HG03378 (cell line): ENCODE measurements at regions not wholly inside any gene's neighbourhood (a gene's known extent, or its start where the extent isn't known, plus 50 kb on each side); places are given as distances from the start of the nearest gene placed in this dataset.

Source experiments
- ATAC-seq: cut with Tn5 transposase; IDR thresholded peaks from one replicate; pipeline ENCODE4 v1.9.1; 2021; ENCODE audit warnings: mild to moderate bottlenecking, moderate library complexity; ENCODE audit not compliant: unreplicated experiment

- ATAC-seq = peak; percentile 89
Observed at GRCh38 chr10:3902054-3902808, 117.2 kb upstream of the KLF6 start.

DNA sequence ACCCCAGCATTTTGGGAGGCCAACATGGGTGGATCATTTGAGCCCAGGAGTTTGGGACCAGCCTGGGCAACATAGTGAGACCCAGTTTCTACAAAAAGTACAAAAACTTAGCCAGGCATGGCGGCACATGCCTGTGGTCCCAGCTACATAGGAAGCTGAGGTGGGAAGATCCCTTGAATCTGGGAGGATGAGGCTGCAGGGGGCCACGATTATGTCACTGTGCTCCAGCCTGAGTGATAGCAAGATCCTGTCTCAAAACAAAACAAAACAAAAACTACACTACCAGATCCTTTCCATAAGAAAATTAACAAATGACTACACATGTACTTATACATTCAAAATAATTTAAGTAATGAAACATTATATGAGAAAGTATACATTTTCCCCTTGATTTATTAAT lies 116.4 kb upstream of the KLF6 start:
- no peak for ATAC-seq

GRCh38 chr10:3900391-3900790 lies 115.4 kb upstream of the KLF6 start:
- ATAC-seq = no peak

DNA sequence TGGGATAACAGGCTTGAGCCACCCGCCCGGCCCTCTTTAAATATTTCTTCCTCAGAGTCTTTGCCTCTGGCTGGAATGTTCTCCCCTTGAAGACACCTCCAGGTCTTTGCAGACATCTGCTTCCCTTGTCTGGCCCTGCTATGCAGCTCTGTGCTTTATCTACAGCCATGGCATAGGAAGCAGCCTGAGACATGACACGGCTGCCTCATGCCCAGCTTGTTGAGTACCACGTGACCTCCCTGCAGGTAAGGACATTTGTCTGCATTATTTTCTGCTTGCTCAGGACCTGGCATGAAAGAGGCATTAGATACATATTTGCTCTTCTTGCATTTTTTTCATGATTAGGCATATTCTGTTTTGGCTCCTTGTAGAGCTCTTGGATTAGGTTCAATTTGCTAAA lies 113.8 kb upstream of the KLF6 start:
- ATAC-seq = no peak

DNA sequence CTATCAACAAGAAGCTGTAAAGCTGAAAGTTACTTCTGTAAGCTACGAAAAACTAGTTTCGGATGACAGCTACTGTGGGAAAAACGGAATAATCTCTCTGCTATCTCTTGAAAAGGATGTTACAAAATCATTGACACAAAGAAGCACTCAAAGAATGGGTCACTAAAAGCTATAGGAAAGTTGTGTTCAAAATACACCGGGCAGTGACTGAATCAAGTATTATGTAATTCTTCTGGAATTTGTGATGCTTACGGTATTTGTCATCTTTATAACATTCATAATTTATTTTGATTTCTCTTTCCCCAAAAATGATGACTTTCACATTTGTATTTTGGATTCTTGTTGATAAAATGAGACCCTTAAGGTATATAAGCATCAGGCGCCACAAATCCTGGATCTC lies 112.1 kb upstream of the KLF6 start:
- ATAC-seq = no peak

DNA sequence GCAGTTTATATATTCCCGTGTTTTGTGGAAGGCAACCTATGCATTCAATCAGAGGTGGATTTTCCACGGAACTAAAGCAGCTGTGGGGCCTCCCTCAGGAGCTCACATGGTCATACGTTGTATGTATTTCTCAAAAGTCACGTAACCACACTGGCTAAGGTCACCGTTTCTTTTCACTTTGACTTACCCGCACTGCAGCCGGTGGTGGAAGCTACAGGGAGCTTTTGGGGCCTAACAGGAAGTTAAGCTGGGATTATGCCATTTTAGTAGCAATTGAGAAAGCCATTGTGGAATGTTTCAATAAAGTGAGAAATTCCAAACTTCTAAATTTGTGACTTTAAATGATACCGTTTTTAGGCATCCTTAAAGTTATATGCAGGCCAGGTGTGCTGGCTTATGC lies 111.2 kb upstream of the KLF6 start:
- no peak for ATAC-seq

- no peak for ATAC-seq
Observed at GRCh38 chr10:3895045-3895631, 110.1 kb upstream of the KLF6 start.

DNA sequence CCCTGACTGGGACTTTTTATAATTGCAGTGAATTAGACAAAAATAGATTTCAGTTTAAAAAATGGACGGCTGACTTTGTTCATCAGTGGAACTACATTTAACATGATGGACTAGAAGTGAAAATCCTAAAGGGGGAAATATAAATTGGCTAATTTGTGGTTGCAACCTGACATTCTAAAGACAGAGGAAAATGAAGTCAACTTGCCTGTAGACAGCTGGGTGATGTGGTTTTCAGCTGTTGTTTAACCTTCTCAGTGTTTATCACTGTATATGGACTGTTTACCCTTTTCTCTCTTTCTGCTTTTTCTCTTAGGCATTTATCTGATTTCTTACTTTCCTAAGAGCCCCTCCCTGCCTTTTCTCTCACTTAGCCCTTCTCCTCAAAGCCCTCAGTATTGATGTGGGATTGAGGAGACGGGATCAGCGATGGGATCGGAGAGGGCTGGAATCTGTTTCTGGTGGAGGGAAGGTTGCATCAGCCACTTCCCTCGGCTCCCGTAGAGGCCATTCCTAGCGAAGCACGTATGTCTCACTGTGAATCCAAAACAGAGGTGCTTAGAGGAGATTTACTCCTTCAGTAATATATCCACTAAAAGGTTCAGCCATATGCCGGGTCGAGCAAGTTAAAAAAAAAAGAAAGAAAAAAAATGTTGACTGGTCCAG lies 109.0 kb upstream of the KLF6 start:
- ATAC-seq = no peak

DNA sequence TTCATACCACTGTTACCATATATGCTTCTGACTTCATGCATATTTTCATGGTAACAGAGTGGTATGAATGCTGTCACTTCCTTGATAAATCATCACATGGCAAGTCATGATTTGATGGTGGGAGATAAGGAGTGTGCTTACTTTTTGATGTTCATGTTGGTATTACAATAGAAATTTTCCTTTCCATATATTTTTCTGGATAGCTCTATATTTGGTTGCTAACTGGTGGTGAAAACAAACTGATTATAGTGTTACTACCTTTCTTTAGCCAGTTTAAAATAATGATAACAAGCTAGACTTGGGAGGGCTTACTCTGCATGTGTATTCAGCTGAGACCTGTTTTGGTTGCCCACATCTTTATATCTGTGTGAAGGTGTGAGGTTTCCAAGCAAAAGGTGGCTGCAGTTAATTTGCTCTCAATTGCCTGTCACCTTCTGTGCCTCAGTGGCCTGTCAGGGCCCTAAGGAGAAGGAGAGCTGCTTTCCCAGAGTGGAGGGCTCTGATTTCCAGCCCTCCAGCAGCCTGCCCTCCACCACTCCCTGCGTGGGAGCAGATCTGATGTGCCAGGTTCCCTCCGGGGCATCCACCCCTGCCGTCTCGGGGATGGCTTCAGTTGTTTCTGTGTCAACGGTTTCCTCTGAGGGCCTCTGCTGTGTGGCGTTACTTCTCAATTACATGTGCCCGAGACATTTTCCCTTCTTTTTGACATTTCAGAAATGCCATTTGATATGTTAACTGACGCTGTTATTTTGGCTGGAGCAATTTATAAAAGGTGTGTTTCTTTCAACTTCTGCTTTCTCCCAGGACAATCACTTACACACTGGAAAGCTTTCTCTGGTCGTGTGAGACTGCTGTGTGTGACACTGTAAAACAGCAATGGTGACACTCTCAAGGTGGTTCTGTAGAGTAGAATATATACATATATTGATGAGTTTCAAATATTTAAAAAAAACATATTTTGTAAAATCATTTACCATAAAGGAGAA lies 107.7 kb upstream of the KLF6 start:
- no peak for ATAC-seq

DNA sequence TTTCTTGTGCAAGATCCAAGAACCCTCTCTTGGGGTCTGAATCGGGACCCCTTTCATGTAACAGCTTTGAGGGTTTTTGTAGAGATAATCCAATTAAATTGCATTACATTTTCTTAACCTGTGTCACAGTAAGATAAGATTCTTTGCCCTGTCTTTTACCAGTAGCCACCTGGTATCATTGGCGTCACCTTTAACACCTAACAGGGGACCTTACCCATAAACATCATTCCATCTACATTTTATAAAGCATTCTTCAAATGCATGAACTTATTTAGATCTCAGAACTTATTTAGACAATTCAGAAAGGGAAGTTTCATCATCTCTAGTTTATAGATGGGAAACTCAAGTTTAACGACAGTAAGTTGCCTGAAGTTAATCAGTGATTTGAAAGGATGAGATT lies 106.4 kb upstream of the KLF6 start:
- ATAC-seq = no peak

GRCh38 chr10:3890602-3891352 lies 105.8 kb upstream of the KLF6 start:
- no peak for ATAC-seq

DNA sequence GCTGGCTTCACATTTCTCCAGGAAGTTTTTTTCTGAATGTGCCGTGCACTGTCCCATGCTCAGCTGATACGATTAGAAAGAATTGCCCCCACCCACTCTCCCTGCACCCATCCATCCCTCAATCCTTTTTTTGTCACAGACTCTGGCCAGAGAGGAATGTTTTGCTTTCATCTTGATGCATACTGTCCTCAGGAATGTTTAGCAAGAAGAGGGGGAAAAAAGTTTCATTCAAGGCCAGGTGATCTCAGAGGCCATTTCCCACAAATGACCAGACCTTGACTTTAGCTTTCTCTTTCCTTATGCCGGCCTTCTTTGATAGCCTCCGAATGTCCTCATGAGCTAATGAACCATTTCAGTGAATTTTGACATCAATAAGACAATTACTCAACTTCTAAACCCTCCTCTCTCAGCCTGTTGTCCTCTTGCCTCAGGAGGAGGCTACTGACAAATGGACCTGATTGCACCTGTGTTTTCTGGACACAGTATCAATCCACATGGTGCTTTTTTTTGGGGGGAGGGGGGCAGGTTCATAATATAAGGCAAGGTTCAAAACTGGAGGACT lies 105.0 kb upstream of the KLF6 start:
- no peak for ATAC-seq

- ATAC-seq = peak; percentile 81
Observed at GRCh38 chr10:3887885-3888476, 103.0 kb upstream of the KLF6 start.

GRCh38 chr10:3887404-3887803 lies 102.4 kb upstream of the KLF6 start:
- ATAC-seq = no peak

GRCh38 chr10:3886641-3887251 lies 101.7 kb upstream of the KLF6 start:
- ATAC-seq = no peak

- ATAC-seq = no peak
Observed at GRCh38 chr10:3886191-3886590, 101.2 kb upstream of the KLF6 start.

DNA sequence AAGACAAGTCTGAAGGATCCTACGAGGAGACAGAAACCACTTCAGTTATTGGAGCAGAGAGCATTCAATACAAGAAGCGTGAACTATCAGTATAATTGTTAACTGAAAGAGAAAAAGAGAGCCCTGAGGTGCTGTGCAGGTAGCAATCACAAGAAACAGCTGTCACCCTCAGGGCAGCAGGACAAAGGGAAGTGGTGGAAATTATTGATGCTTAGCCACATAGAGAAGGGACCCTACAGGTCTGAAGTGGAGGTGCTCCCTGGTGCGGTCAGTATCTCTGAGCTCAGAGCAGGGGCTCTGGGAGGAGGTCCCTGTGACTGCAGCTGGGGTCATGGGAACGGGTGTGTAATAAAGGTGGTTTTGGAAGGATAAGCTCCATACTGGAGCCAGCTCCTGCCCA lies 97.8 kb upstream of the KLF6 start:
- no peak for ATAC-seq

DNA sequence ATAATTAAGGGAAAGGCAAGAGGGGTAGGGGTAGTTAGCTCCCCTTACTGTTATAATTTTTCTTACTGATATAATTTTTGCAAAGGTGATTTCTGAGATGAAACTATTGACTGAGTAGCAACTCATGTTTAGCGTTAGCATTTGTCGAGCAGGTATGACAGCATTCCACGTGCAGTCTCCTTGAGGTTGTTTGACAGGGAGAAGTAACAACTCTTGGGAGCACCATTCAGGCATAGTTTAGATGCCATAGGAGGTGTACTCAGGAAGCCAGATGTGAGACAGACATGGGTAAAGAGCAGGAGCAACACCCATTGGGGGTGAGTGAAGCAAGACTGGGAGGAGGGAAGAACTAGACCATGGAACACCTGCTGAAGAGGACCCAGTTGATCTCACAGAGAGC lies 96.6 kb upstream of the KLF6 start:
- no peak for ATAC-seq

DNA sequence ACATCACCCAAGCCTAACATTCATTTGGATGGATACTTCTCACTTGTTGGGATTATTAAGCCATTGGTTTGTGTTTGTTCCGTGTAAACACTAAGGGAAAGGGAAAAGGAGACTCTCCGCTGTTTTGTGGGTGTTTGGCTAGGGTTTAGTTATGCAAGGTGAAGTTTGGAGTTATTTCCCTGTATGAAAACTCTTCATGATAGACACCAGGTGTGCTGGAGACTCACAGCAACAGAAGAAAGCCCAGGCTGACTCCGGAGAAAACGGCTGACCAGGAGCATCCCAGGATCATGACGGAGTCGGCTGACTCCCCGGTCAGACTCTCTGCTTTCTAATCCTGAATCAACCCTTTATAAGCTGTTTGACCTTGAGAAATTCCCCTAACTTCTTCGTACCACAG lies 94.1 kb upstream of the KLF6 start:
- no peak for ATAC-seq
